ENCODE measurements at regions not wholly inside any gene's neighbourhood (a gene's known extent, or its start where the extent isn't known, plus 50 kb on each side); places are given as distances from the start of the nearest gene placed in this dataset.

- TF ChIP-seq ELF4 (IDR thresholded peaks at IDR 0.05) (no peak), FOXM1 (IDR thresholded peaks at IDR 0.05; ENCODE audit: borderline replicate concordance) (no peak), CTBP1 (IDR thresholded peaks at IDR 0.05; ENCODE audit: borderline replicate concordance) (no peak)
These were observed 135.8 kb upstream of the FOXA2 start for GRCh38 chr20:22720206-22720605.

Measured in HEK293T (cell line).